HG03175 (cell line): ENCODE measurements at regions not wholly inside any gene's neighbourhood (a gene's known extent, or its start where the extent isn't known, plus 50 kb on each side); places are given as distances from the start of the nearest gene placed in this dataset.

ENCODE experiments used
- ATAC-seq: cut with Tn5 transposase; IDR thresholded peaks from one replicate; pipeline ENCODE4 v1.9.1; 2021; ENCODE audit warnings: mild to moderate bottlenecking, moderate library complexity; ENCODE audit not compliant: unreplicated experiment

DNA sequence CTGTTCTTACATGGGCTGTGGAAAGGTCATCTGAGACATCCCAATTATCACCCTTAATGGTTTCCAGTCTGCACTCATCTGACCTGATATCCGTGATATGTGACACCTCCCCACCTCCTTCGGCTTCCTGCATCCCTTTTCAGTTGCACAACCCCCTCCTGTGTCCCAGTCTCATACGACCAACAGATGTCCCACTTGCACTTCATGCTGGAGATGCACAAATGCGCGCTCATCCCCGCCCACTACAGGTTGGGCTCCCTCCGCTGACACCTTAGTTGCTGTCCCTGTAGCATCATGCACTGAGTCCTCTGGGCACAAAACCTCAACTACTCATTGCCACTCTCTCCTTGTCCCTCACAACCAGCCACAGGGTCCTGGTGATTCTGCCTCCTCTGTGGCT, 94.4 kb downstream of the MIS18A start:
- ATAC-seq, result no peak

- no peak for ATAC-seq
Observed at GRCh38 chr21:32184065-32184464, 94.8 kb downstream of the MIS18A start.

DNA sequence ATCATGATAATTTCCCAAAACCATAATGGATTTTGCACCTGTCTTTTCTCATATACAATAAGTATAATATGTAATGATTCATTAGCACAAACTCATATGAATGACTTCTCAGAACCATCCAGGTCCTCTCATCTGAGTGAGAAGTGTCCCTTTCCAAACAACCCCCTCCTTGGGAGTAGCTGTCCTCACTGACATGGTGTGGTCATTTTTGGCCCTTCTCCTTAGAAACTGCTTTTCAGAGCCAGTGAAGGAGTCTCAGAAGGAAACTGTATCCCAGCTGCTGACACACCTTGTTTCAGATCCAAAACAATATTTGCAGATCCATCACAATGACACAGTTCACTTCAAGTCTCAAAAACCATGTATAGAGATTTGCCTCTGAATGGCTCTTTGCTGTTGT, 95.5 kb downstream of the MIS18A start:
- no peak for ATAC-seq

DNA sequence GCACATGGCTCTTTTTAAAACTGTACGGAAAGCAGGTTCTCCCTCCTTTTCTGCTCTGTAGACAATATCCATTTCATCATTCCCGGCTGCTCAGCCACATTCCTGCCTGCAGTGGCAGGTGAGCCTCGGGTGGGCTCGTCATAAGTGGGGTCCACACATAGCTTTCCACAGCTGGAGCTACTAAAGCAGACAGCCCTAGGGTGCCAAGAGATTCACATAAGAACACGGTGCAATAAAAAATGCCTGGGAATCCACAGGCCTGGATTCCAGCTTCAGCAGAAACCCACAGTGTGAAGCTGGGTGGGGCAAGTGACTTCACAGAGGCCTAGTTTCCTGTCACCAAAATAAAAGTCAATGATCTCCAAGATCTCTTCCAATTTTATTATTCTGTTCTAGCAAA, 96.4 kb downstream of the MIS18A start:
- ATAC-seq, result no peak

GRCh38 chr21:32181457-32181856, 97.4 kb downstream of the MIS18A start:
- ATAC-seq, result no peak

DNA sequence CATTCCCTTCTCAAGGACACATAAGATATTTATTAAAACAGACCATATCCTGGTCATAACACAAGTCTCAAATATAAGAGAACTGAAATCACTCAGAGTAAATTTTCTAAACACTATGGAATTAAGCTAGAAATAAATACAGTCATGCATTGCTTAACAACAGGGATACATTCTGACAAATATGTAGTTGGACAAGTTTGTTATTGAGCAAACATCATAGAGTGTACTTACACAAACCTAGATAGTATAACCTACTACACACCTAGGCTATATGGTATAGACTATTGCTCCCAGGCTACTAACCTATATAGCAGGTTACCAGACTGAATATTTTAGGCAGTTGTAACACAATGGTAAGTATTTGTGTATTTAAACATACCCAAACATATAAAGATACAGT, 104.0 kb downstream of the MIS18A start:
- no peak for ATAC-seq

DNA sequence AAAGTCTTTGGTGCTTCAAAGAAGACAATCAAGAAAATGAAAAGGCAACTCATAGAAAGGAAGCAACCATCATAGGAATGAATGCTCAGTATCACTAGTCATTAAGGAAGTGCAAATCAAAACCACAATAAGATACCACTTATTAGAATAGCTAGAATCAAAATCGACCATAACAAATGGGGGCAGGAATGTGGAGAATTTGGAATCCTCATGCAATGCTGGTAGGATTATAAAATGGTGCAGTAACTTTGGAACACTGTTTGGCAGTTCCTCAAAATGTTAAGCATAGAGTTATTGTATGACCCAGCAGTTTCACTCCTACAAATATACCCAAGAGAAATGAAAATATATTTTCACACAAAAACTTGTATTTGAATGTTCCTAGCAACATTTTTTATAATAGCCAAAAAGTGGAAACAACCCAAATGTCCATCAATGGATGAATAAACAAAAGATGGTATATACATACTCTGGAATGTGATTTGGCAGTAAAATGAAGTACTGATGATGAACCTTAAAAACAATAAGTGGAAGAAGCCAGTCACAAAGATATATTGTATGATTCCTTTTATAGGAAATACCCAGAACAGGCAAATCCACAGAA, 105.6 kb downstream of the MIS18A start:
- no peak for ATAC-seq

DNA sequence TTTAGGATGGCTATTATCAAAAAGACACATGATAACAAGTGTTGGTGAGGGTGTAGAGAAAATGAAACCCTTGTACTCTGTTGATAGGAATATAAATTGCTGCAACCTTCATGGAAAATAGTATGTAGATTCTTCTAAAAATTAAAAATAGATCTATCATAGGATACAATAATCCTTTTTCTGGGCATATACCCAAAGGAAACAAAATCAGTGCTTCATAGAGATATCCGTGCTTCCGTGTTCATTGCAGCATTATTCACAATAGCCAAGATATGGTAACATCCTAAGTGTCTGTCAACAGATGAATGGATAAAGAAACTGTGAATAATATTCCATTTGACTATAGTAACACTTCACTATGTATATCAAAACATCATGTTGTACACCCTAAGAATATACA, 106.7 kb downstream of the MIS18A start:
- ATAC-seq, result no peak

DNA sequence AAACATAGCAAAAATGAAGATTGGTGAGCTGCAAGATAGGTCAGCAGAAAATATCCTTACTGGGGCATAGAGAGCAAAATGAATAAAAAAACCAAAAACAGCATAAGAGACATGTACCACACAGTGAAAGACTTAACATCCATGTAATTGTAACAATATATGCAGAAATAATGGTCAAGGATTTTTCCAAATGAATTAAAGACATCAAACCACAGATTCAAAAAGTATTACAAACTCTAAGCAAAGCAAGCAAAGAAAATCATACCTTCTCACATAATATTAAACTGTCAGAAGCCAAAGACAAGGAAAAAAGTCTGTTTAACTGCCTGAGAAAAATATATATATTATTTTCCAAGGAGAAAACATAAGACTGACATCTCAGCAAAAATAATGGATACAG, 111.3 kb downstream of the MIS18A start:
- ATAC-seq, result no peak

GRCh38 chr21:32163386-32163785, 115.5 kb downstream of the MIS18A start:
- ATAC-seq, result no peak

- no peak for ATAC-seq
Observed at GRCh38 chr21:32162727-32163320, 116.0 kb downstream of the MIS18A start.

DNA sequence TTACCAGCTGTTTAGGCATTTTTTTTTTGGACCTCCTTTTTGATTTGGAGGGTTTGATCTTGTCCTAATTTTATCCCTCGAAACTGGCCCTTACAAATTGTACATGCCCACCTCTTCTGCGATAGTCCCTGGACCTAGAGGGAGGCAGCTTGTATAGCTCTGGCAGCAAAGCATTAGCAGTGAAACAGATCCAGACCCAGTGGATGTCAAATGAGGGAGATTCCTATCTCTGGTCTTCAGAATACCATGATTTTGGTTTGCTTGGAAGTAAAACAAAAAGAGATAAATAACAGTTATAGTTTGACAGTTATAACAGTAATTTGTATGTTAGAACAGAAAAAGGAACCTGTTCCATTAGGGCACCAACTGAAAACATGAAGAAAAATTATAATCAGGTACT, 123.6 kb downstream of the MIS18A start:
- no peak for ATAC-seq

- no peak for ATAC-seq
Observed at GRCh38 chr21:32147041-32147440, 131.8 kb downstream of the MIS18A start.

GRCh38 chr21:32144851-32145250, 134.0 kb downstream of the MIS18A start:
- no peak for ATAC-seq

GRCh38 chr21:32143241-32143939, 135.5 kb downstream of the MIS18A start:
- ATAC-seq, result no peak

DNA sequence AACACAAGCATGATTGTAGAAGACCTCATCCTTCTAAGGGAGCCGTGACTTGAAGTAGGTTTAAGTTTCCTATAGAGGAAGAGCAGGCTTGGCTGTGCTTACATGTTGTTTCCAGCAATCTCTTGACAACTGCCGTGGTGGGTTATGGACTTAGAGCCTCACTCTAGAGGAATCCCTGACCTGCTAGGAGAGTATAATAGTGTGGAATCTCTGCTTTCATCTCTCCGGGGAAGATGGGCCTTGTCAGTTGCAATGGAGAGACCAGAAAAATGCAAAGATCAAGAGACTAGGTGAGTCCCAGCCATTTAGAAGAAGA, 137.6 kb downstream of the MIS18A start:
- ATAC-seq, result no peak

GRCh38 chr21:32140604-32141317, 138.1 kb downstream of the MIS18A start:
- no peak for ATAC-seq

GRCh38 chr21:32140151-32140550, 138.7 kb downstream of the MIS18A start:
- no peak for ATAC-seq

- no peak for ATAC-seq
Observed at GRCh38 chr21:32138658-32139057, 140.2 kb downstream of the MIS18A start.

- no peak for ATAC-seq
Observed at GRCh38 chr21:32137931-32138330, 140.9 kb downstream of the MIS18A start.

DNA sequence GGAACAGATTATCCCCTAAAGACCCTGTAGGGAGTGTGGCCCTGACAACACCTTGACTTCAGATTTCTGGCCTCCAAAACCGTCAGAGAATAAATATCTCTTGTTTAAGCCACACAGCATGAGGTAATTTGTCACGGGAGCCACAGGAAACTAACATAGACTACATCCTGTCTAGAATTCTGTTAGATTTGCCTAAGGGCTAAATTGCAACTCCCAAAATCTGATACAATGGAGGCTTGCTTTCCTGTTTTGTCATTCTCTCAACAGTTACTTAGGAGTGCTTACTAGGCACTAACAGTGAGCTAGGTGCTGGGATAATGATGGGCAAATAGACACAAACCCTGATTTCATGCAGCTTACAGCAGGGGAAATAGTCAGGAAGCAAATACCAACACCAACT, 141.6 kb downstream of the MIS18A start:
- ATAC-seq, result no peak

GRCh38 chr21:32136546-32136945, 142.3 kb downstream of the MIS18A start:
- no peak for ATAC-seq
